ENCODE measurements at regions not wholly inside any gene's neighbourhood (a gene's known extent, or its start where the extent isn't known, plus 50 kb on each side); places are given as distances from the start of the nearest gene placed in this dataset.
"Not testable (repeated sequence)": the region's sequence is repeated elsewhere in the genome, so short reads cannot be mapped to it uniquely, and the experiment has no call there.

GRCh38 chr1:60861961-60862567 lies 220.3 kb upstream of the NFIA start:
- no peak for DNase-seq (ENCODE audit: low read depth in 3 of 3)

GRCh38 chr1:60859111-60859510 lies 223.2 kb upstream of the NFIA start:
- DNase-seq (ENCODE audit: low read depth in 3 of 3) = no peak

- no peak for DNase-seq (ENCODE audit: low read depth in 3 of 3)
Observed at GRCh38 chr1:60857851-60858250, 224.5 kb upstream of the NFIA start.

- DNase-seq (ENCODE audit: low read depth in 3 of 3) = no peak
Observed at GRCh38 chr1:60850084-60850483, 232.3 kb upstream of the NFIA start.

GRCh38 chr1:60849401-60849800 lies 233.0 kb upstream of the NFIA start:
- no peak for DNase-seq (ENCODE audit: low read depth in 3 of 3)

GRCh38 chr1:60848583-60849188 lies 233.7 kb upstream of the NFIA start:
- DNase-seq (ENCODE audit: low read depth in 3 of 3) = no peak

- no peak for DNase-seq (ENCODE audit: low read depth in 3 of 3)
Observed at GRCh38 chr1:60847855-60848582, 234.3 kb upstream of the NFIA start.

- no peak for DNase-seq (ENCODE audit: low read depth in 3 of 3)
Observed at GRCh38 chr1:60847391-60847790, 235.0 kb upstream of the NFIA start.

- not testable (repeated sequence) for DNase-seq (ENCODE audit: low read depth in 3 of 3)
Observed at GRCh38 chr1:60845659-60846058, 236.7 kb upstream of the NFIA start.

GRCh38 chr1:60842304-60842703 lies 240.1 kb upstream of the NFIA start:
- DNase-seq (ENCODE audit: low read depth in 3 of 3) = no peak

GRCh38 chr1:60841116-60842046 lies 241.0 kb upstream of the NFIA start:
- DNase-seq (ENCODE audit: low read depth in 3 of 3) = no peak

GRCh38 chr1:60840476-60840875 lies 241.9 kb upstream of the NFIA start:
- DNase-seq (ENCODE audit: low read depth in 3 of 3) = not testable (repeated sequence)

- no peak for DNase-seq (ENCODE audit: low read depth in 3 of 3)
Observed at GRCh38 chr1:60835649-60836048, 246.7 kb upstream of the NFIA start.

- DNase-seq (ENCODE audit: low read depth in 3 of 3) = no peak
Observed at GRCh38 chr1:60833173-60833572, 249.2 kb upstream of the NFIA start.

GRCh38 chr1:60832367-60832766 lies 250.0 kb upstream of the NFIA start:
- DNase-seq (ENCODE audit: low read depth in 3 of 3) = no peak

GRCh38 chr1:60831780-60832179 lies 250.6 kb upstream of the NFIA start:
- DNase-seq (ENCODE audit: low read depth in 3 of 3) = no peak

- DNase-seq (ENCODE audit: low read depth in 3 of 3) = no peak
Observed at GRCh38 chr1:60828944-60829343, 253.4 kb upstream of the NFIA start.

GRCh38 chr1:60826320-60827094 lies 255.9 kb upstream of the NFIA start:
- no peak for DNase-seq (ENCODE audit: low read depth in 3 of 3)

GRCh38 chr1:60825593-60825992 lies 256.8 kb upstream of the NFIA start:
- no peak for DNase-seq (ENCODE audit: low read depth in 3 of 3)

- DNase-seq (ENCODE audit: low read depth in 3 of 3) = no peak
Observed at GRCh38 chr1:60823151-60823550, 259.2 kb upstream of the NFIA start.

- no peak for DNase-seq (ENCODE audit: low read depth in 3 of 3)
Observed at GRCh38 chr1:60822252-60822651, 260.1 kb upstream of the NFIA start.

All from stimulated activated CD4-positive, alpha-beta T cell treated with anti-CD3 and anti-CD28 coated beads, TNF-alpha, amount 100 ng/mL, for 48 hours (primary cell).